ENCODE measurements at regions not wholly inside any gene's neighbourhood (a gene's known extent, or its start where the extent isn't known, plus 50 kb on each side); places are given as distances from the start of the nearest gene placed in this dataset.

DNA sequence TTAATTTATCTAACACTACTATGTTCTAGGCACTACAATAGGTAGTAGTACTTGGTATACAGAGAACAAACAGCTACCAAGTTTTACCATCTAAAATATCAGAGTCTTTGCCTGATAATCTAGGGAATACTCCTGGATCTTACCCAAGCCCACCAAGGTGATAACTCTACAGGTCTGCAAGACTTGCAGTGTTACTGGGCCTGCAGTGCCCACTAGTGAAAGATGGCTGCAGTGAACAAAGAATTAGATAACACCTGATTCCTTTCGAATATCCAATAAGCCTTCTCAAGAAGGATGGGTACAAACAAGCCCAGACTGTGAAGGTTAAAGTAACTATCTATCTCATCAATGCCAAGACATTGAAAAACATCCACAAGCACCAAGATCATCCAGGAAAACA, 317.0 kb upstream of the DCBLD2 start:
- TF ChIP-seq, protein P1, sequence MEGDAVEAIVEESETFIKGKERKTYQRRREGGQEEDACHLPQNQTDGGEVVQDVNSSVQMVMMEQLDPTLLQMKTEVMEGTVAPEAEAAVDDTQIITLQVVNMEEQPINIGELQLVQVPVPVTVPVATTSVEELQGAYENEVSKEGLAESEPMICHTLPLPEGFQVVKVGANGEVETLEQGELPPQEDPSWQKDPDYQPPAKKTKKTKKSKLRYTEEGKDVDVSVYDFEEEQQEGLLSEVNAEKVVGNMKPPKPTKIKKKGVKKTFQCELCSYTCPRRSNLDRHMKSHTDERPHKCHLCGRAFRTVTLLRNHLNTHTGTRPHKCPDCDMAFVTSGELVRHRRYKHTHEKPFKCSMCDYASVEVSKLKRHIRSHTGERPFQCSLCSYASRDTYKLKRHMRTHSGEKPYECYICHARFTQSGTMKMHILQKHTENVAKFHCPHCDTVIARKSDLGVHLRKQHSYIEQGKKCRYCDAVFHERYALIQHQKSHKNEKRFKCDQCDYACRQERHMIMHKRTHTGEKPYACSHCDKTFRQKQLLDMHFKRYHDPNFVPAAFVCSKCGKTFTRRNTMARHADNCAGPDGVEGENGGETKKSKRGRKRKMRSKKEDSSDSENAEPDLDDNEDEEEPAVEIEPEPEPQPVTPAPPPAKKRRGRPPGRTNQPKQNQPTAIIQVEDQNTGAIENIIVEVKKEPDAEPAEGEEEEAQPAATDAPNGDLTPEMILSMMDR (IDR thresholded peaks at IDR 0.05) = no peak
- TF ChIP-seq POLR2AphosphoS5 (IDR thresholded peaks at IDR 0.05) (no peak), POLR2A (IDR thresholded peaks at IDR 0.05) (no peak)

Data from sigmoid colon (tissue), 4 donors.